ENCODE measurements at regions not wholly inside any gene's neighbourhood (a gene's known extent, or its start where the extent isn't known, plus 50 kb on each side); places are given as distances from the start of the nearest gene placed in this dataset.

GRCh38 chr9:86500031-86500430 is 145.8 kb upstream of the TUT7 start:
- no peak overlapping the region for H3K27ac Mint-ChIP-seq
- H3K4me1 Mint-ChIP-seq (ENCODE audit: unreplicated experiment), result peaks cover 9% of the 10 kb centered on the region
- H3K4me3 Mint-ChIP-seq, result no peak overlapping the region
- H3K9me3 Mint-ChIP-seq, result peaks cover 7% of the 10 kb centered on the region
- no peak for DNase-seq (ENCODE audit: extremely low spot score, unreplicated experiment)
- H3K36me3 Mint-ChIP-seq, result no peaks in the 10 kb centered on the region
- TF ChIP-seq CTCF (conservative IDR thresholded peaks at IDR 0.05), result no peak
- H3K27me3 Mint-ChIP-seq, result no peaks in the 10 kb centered on the region

- TF ChIP-seq CTCF (conservative IDR thresholded peaks at IDR 0.05), result no peak
- DNase-seq (ENCODE audit: extremely low spot score, unreplicated experiment), result no peak
- peaks cover 6% of the 10 kb centered on the region for H3K4me1 Mint-ChIP-seq (ENCODE audit: unreplicated experiment)
- H3K4me3 Mint-ChIP-seq, result no peak overlapping the region
- H3K27me3 Mint-ChIP-seq, result no peaks in the 10 kb centered on the region
- no peaks in the 10 kb centered on the region for H3K36me3 Mint-ChIP-seq
- no peak overlapping the region for H3K27ac Mint-ChIP-seq
- H3K9me3 Mint-ChIP-seq, result peaks cover 14% of the 10 kb centered on the region
Observed at GRCh38 chr9:86494644-86495111, 140.5 kb upstream of the TUT7 start.

GRCh38 chr9:86491468-86492266 is 137.5 kb upstream of the TUT7 start:
- DNase-seq (ENCODE audit: extremely low spot score, unreplicated experiment), result no peak
- Mint-ChIP-seq H3K4me3 (no peak overlapping the region), H3K27me3 (no peaks in the 10 kb centered on the region), H3K27ac (no peak overlapping the region), H3K9me3 (peaks cover 14% of the 10 kb centered on the region), H3K4me1 (ENCODE audit: unreplicated experiment) (peaks cover 17% of the 10 kb centered on the region), H3K36me3 (no peaks in the 10 kb centered on the region)
- TF ChIP-seq CTCF (conservative IDR thresholded peaks at IDR 0.05), result no peak

GRCh38 chr9:86488794-86489193 is 134.6 kb upstream of the TUT7 start:
- H3K4me1 Mint-ChIP-seq (ENCODE audit: unreplicated experiment), result peaks cover 18% of the 10 kb centered on the region
- H3K27me3 Mint-ChIP-seq, result no peaks in the 10 kb centered on the region
- H3K4me3 Mint-ChIP-seq, result no peak overlapping the region
- H3K9me3 Mint-ChIP-seq, result no peaks in the 10 kb centered on the region
- H3K27ac Mint-ChIP-seq, result no peak overlapping the region
- TF ChIP-seq CTCF (conservative IDR thresholded peaks at IDR 0.05), result no peak
- DNase-seq (ENCODE audit: extremely low spot score, unreplicated experiment), result no peak
- H3K36me3 Mint-ChIP-seq, result no peaks in the 10 kb centered on the region

- TF ChIP-seq CTCF (conservative IDR thresholded peaks at IDR 0.05), result no peak
- Mint-ChIP-seq H3K9me3 (no peaks in the 10 kb centered on the region), H3K27me3 (no peaks in the 10 kb centered on the region), H3K27ac (no peak overlapping the region), H3K36me3 (no peaks in the 10 kb centered on the region), H3K4me1 (ENCODE audit: unreplicated experiment) (peaks cover 18% of the 10 kb centered on the region), H3K4me3 (no peak overlapping the region)
- DNase-seq (ENCODE audit: extremely low spot score, unreplicated experiment), result no peak
Observed at GRCh38 chr9:86488345-86488744, 134.1 kb upstream of the TUT7 start.
